ENCODE measurements at regions not wholly inside any gene's neighbourhood (a gene's known extent, or its start where the extent isn't known, plus 50 kb on each side); places are given as distances from the start of the nearest gene placed in this dataset.

DNA sequence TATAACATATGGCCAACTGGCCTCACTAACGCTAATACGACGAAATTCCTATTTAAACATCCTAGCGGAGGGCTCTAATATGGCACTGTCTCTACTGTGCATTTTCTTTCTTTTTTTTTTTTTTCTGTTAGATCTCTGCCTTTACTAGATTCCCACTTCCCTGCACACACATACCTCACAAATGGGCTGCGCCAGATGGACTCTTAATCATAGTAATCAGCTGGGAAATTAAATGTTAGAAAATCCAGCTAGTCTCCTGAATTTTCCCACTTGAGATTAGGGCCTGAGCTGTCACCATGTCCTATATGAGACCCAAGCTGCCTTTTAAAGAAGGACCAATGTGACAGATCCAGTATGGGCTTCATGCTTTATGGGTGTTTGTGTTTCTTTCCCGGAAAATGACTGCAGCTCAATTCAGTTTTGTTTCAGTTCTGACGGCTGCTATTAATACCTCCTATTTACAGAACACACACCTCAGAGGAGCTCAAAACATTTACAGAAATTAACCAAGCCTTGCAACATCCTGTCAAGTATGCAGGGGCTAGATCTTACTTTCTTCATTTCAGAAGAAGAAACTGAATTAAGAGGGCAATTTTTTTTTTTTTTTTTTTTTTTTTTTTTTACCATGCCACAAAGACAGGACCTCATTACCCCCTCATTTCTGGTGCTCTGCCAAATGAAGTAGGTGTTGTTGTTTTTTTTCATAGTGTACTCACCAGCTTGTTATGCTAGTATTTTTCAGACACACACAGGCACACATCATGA, 49.8 kb upstream of the BLID start:
- TF ChIP-seq RCOR1 (IDR thresholded peaks at IDR 0.05; ENCODE audit: low read depth, low read length): no peak
- no peak for TF ChIP-seq NPAS2 (CRISPR knock-in tag; IDR thresholded peaks at IDR 0.05; ENCODE audit: borderline replicate concordance)
- TF ChIP-seq CBX2 (IDR thresholded peaks at IDR 0.05; ENCODE audit: borderline replicate concordance, low read depth): no peak
- no peak for TF ChIP-seq RAD21 (conservative IDR thresholded peaks at IDR 0.05 in 1 of 2, IDR thresholded peaks at IDR 0.05 in 1 of 2)
- TF ChIP-seq HOXA7 (CRISPR knock-in tag; IDR thresholded peaks at IDR 0.05): no peak
- TF ChIP-seq, protein P1, sequence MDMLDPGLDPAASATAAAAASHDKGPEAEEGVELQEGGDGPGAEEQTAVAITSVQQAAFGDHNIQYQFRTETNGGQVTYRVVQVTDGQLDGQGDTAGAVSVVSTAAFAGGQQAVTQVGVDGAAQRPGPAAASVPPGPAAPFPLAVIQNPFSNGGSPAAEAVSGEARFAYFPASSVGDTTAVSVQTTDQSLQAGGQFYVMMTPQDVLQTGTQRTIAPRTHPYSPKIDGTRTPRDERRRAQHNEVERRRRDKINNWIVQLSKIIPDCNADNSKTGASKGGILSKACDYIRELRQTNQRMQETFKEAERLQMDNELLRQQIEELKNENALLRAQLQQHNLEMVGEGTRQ (IDR thresholded peaks at IDR 0.05): no peak
- no peak for TF ChIP-seq EHF (CRISPR knock-in tag; IDR thresholded peaks at IDR 0.05)
- TF ChIP-seq, protein P2, sequence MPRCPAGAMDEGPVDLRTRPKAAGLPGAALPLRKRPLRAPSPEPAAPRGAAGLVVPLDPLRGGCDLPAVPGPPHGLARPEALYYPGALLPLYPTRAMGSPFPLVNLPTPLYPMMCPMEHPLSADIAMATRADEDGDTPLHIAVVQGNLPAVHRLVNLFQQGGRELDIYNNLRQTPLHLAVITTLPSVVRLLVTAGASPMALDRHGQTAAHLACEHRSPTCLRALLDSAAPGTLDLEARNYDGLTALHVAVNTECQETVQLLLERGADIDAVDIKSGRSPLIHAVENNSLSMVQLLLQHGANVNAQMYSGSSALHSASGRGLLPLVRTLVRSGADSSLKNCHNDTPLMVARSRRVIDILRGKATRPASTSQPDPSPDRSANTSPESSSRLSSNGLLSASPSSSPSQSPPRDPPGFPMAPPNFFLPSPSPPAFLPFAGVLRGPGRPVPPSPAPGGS (IDR thresholded peaks at IDR 0.05): no peak
- TF ChIP-seq CEBPB (IDR thresholded peaks at IDR 0.05): no peak
- peaks cover 78% of the 10 kb centered on the region for H3K4me1 ChIP-seq
- peak overlapping the region in 1 of 2 experiments; percentile 48; a peak in 2 of 6 replicates for H3K27ac ChIP-seq
- POLR2A ChIA-PET: no interaction called here
- H3K4me2 ChIP-seq: no peak overlapping the region
- CTCF ChIA-PET: interaction anchor here (0.7 to 1.9 kb wide), 3 partner anchors 20 to 134 kb away, joined by 3 to 7 read pairs (median 4); no protein-coding TSS in a partner anchor
- H3K9me3 ChIP-seq: no peaks in the 10 kb centered on the region
- 87% methylated on average over 7 of the region's 7 CpGs for WGBS (ENCODE audit: missing lambda C conversion rate)
- DNase-seq (ENCODE audit: low read depth in 1 of 2, low spot score in 1 of 2) (no peak), FAIRE-seq (no peak), ATAC-seq (no peak)
- H3K4me3 ChIP-seq: no peak overlapping the region

Small RNA genes in the stretch of these regions (small RNA-seq; reads per million reads assigned to genes)
- 0 reads per million in 6 experiments for gene RNU4ATAC10P
- gene RNU4ATAC5P: 0 reads per million in 6 experiments
- gene RNU6-592P: 0 reads per million in 6 experiments

Measured in A549 (cell line).